A204.1 (cell line): ENCODE measurements at regions not wholly inside any gene's neighbourhood (a gene's known extent, or its start where the extent isn't known, plus 50 kb on each side); places are given as distances from the start of the nearest gene placed in this dataset.
"Not testable (repeated sequence)": the region's sequence is repeated elsewhere in the genome, so short reads cannot be mapped to it uniquely, and the experiment has no call there.

Source experiments
- FAIRE-seq: peaks from 2 replicates; lab custom pipeline; 2012; peaks lifted over from hg19 to GRCh38; lab: Jason Lieb, UNC

DNA sequence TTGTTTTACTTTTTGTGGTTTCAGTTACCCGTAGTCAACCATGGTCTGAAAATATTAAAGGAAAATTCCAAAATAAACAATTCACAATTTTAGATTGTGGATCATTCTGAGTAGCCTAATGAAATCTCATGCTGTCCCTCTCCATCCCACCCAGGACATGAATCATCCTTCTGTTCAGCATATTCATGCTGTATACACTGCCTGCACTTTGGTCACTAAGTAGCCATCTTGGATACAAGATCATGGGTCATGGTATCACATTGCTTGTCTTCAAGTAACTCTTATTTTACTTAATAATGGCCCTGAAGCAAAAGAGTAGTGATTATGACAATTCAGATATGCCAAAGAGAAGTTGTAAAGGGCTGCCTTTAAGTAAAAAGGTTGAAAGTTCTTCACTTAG is 536.5 kb upstream of the ACO1 start:
- FAIRE-seq, result no peak

DNA sequence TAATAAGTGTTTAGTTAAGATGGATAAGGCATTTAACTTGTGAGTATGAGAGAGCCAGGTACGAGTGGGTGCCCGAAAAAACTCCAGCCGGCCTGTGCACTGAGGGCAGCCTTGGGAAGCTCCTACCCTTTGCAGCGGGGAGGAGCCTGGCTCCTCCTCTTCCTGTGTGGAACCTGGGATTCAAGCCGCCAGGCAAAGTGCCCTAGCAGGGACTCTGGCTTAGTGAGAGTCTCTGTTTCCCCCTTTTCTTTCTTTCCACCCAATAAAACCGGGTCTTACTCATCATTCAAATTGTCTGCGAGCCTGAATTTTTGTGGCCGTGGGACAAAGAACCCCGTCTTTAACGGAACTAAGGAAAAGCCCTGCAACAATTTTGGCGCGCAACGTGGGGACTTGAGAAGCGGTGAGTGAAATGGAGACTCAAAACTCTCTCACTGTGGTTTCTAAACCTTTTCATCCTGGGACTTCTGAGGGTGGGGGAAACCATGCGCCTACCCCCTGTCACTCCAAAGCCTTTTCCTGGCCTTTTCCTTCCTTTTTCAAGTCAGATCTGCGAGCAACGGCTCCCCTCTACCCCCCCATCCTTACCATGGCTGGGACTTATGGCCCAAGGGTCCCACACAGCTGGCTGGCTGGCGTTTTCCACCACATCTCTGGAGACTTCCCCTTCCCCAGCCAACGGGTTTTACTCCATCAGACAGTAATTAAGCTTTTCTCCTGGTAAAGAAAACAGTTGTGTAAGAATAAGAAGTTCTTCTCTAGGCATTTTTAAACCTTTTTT is 535.7 kb upstream of the ACO1 start:
- FAIRE-seq, result no peak

DNA sequence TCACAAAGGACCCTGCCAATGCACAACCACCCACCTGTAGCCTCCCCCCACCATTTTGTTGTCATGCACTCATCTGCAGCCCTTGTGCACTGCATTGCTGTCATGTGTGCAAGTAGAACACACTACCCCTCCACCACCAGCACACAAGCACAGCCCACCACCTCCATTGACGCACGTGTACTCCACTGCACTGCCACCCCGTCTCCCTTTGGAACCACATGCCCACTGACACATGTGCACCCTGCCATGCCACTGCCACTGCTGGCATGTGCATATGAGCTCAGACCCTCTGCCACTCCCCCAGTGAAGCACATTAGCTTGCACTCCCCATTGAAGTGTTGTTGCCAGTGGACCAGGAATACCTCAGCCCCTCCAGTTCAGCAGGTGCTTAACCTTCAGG is 530.3 kb upstream of the ACO1 start:
- FAIRE-seq, result no peak

DNA sequence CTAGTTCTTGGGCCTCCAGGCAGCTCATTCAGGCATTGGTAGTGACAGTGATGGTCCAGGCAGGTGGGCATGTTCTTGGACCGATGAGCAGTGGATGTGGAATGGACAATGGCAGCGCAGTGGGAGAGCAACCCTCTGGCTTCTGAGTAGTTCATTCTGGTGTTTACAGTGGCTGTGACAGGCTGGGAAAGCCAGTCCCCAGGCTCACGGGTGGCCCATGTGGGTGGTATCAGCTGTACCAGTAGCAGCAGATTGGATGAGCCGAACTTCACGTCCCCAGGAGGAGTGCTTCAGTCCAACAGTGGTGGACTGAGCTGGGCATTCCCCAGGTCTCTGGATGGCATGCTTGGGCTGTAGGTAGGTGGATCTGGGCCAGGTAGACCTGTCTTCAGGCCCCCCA is 515.6 kb upstream of the ACO1 start:
- no peak for FAIRE-seq

DNA sequence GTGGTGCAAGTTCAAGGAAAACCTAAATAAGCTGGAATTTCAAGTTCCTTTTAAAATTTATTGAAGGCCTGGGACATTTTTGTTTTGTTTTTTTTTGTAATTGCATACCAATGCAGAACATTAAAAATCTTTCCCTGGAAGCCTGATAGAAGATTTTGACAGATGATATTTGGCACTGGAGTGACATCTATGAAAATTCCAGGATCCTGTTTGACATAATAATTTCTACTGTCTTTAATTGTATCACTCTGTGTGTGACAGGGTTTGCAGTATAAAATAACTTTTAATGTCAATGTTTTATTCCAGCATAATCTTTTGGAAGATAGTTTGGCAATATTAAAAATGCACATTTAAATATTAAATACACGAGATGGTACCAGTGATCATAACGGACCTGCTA is 514.2 kb upstream of the ACO1 start:
- no peak for FAIRE-seq

DNA sequence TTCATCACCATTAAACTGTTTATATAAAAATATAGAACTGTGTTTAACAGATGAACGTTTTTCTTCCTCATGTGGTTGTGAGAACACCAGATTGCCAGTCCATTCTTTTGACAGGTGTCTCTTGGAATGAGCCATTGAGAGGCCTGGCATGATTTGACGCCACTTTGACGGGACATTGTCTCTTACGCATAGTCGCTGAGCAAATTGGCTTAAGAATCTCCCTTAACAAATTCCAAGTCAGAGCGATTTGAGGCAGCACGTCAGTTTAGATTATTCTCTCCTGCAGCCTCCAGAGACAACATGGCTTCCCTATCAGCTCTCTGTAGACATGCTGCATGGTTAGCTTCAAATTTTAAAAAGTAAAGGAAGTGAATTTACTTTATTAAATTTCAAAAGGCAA is 510.7 kb upstream of the ACO1 start:
- no peak for FAIRE-seq

DNA sequence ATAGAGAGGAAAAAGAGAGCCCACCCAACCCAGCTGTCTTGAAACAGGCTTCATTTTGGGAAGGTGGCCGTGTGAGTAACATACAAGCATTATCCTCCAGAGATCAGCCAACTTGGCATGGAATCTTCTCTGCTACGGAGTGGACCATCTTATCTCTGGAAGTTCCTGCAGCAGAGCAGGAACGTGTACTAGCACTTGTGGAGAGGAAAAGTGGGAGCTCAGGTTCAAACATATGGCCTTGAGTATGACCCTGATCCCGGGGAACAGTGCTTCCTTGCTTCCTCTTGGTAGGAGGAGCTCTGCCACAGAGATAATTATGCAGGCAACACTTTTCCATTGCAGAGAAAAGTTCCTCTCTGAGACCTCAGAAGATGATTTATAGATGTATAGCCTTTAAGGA is 490.4 kb upstream of the ACO1 start:
- FAIRE-seq, result no peak

DNA sequence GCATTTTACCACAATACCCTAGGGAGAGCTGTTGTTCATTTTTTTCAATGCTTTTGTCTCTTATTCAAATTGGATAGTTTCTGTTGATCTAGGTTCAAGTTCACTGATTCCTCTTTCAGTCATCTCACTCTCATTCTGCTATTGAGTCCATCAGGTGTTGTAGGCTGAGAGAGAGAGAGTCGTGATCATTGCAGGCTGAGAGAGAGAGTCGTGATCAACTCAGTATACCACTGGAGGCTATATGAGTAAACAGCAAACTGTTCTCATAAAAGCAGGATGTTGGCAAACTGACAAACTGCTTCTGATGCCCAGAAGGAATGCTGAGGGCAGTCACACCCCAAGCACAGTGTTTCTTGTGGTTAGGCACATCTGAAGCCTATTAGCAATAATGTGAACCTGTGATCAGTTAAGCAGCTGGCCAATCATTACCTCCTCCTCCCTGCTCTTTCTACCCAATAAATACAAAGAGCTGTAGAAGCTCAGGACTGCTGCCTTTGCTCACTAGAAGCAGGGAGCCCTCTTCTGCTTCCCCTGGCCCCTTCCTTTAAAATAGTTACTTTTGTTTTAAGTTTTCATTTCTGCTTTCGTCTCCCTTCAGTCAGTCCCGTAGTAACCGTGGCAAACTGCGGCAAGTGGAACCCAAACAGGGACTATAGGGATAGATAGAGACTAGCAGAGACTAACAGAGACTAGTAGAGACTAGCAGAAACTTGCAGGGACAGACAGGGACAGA is 476.1 kb upstream of the ACO1 start:
- FAIRE-seq, result no peak

DNA sequence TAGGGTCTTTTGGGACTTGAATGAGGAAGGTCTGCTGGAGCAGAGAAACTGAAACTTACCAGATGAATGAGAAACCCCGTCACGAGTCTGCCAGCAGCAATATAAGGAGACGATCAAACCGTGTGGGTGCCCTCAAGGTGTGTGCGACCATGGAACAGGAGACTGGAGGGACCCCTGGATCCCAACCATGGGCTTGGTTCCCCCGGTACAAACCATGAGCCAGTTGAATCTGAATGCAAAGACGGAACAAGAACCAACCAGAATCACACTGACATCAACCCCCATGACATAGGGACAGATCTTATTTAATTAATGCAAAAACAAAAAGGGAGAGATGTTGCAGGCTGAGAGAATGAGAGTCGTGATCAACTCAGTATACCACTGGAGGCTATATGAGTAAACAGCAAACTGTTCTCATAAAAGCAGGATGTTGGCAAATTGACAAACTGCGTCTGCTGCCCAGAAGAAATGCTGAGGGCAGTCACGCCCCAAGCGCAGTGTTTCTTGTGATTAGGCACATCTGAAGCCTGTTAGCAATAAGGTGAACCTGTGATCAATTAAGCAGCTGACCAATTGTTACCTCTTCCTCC is 475.5 kb upstream of the ACO1 start:
- FAIRE-seq, result no peak

DNA sequence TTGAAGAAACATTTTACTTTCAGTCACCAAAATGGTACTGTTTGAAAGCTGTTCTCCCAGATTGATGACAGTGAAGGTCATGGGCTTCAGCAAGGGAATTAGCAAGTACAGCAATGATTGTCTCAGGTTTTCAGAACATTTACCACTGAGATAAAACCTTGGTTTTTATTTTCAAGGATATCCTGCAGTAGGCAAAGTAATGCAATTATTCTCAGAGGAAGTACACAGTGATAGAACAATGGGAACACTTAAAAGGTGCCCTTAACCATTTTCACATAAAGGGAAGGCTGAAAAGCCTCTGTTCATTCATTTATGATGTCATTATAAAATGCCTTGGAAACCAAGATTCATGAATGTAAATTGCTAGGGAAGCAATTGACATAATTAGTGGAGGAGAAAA is 471.8 kb upstream of the ACO1 start:
- FAIRE-seq, result no peak

DNA sequence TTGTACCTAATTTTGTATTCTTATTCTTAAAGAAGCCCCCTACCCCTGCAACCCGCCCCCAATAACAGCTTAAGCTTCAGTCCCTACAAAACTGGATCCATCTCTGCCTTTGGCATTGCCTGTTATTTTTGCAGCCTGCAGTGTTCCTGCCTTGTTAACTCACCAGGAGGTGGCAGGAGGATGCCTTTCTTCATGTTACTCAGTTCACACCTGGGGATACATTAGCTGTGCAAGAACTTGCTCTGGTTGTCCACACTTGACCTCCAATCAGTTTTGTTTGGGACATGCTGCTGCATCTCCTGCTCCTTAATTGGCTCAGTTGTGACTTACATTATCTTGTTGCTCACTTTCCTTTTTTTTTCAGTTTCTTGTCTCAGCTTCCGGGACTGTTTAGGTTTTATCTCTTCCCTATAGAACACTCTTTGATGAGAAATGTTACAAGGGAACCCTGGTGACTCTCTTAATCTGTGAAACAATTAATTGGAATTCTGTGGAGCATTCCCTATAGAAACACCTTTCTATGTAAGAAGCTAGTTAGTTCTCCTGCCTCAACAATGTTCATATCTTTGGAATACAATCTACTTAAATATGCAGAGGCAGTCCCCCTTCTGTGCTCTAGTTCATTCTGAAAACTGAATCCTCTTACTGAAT is 467.7 kb upstream of the ACO1 start:
- FAIRE-seq, result no peak

DNA sequence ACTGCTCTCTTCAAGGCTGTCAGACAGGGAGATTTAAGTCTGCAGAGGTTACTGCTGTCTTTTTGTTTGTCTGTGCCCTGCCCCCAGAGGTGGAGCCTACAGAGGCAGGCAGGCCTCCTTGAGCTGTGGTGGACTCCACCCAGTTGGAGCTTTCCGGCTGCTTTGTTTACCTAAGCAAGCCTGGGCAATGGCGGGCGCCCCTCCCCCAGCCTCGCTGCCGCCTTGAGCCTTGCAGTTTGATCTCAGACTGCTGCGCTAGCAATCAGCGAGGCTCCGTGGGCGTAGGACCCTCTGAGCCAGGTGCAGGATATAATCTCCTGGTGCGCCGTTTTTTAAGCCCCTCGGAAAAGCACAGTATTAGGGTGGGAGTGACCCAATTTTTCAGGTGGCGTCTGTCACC is 446.7 kb upstream of the ACO1 start:
- not testable (repeated sequence) for FAIRE-seq

DNA sequence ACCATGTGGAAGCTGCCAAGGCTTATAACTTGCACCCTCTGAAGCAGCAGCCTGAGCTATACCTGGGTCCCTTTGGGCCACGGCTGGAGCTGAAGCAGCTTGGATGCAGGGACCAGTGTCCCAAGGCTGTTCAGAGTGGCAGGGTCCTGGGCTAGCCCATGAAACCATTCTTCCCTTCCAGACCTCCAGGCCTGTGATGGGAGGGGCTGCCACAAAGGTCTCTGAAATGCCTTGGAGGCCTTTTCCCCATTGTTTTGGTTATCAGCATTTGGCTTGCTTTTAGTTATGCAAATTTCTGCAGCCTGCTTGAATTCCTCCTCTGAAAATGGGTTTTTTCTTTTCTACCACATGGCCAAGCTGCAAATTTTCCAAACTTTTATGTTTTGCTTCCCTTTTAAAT is 433.7 kb upstream of the ACO1 start:
- FAIRE-seq, result no peak

DNA sequence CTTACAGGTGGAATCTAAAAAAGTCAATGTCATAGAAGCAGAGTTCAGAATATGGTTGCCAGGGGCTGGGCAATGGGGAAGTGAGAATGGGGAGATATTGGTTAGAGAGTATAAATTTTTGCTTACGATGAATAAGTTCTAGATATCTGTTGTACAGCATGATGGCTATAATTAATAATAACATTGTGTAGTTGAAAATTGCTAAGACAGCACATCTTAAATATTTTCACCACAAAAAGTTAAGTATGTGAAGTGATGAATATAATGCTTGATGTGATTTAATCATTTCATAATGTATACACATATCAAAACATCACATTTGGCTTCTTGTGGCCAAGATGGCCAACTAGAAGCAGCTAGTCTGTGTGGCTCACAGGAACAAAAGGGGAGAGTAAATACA is 425.9 kb upstream of the ACO1 start:
- FAIRE-seq, result no peak

DNA sequence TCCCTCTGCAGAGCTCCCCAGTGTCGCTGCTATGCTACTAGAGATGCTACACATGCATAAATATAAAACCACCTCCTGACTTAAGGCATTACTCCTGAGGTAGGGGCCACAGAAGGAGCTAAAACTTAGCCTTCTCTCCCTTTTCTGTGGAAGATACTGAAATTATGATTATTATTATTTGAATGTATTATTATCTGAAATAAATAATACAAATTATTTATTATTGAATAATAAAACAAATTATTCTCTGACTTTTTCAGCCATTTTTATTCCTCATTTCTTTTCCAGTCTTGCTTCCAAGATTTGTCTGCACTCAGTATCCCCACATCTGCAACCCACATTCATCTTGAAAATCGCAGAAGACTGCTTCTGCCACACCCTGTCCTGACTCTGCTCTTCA is 414.9 kb upstream of the ACO1 start:
- no peak for FAIRE-seq

DNA sequence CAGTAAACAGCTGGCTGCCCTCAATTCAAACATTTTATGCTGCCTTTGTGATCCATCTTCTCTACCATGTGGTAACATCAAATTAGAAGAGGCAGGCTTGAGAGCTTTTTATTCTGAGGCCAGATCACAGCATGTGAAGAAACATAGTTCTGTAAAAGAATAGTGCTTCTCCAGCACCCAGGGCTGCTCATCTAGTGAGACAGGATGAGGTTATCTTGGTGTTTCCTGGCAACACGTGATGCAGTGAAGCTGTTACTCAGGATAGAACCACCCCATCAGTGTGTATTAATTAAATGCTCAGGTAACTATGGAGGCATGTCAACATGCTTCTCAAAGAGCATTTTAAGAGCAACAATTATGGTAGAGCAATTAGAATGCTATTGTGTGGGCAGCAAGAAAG is 400.5 kb upstream of the ACO1 start:
- no peak for FAIRE-seq

DNA sequence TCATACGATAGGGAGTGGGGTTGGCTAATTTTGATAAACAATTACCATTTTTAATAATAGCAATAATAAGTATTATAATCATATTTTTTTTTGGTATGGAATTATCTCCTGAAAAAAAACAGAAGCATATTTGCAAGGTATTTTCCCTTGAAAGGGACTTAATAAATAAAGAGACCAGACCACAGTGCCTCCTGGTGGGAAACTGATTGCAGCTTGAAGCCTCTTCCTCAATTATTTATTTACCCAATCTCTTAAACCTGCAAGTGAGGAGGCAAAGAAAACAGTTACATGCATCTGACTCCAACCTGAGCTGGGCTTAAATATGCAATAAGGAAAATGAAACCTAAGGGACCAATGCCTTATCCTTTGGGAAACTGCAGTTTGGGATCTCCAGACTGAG is 388.1 kb upstream of the ACO1 start:
- FAIRE-seq, result no peak

DNA sequence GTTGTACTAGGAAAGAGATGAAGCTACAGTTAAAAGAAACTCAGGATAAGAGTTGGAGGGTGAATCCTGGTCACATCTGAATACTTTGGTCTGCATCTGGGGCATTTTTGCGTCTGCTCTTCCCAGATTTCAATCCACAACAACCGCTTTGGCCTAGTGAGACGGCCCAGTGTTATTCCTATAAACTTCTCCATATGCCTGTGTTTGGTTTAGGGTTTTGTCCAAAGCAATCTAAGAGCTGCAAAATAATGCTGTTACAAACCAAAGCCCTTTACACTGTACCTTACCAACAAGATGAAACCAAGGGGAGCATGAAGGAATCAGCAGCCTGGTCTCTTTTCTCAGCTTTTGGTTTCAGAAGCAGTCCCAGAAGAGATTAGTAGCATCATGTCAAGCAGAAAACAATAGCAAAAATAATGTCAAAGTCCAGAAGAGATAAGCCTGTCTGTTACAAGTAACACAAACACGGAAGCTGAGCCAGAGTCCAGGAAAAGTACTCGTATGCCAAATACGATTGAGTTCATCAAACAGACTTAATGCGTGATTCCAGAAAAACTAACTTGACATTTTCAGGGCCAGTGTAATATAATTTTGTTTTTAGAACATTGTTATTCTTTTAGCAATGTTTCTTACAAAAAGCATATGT is 379.9 kb upstream of the ACO1 start:
- no peak for FAIRE-seq

DNA sequence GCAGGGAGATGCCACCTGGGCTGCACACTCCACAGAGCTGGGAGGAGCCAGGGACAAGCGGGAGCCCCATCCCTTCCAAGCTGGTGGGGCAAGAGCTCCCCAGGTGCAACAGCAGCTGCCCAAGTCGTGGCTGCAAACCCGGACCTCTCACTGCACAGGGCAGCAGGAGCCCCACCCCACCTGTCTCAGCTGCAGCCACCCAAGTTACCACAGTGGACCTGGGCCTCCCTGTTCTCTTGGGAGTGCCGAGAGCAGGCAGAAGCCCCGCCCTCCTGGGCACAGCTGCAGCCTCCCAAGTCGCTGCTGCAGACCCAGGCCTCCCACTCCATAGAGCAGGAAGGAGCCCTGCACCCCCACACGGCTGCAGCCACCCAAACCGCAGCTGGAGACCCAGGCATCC is 374.1 kb upstream of the ACO1 start:
- no peak for FAIRE-seq

DNA sequence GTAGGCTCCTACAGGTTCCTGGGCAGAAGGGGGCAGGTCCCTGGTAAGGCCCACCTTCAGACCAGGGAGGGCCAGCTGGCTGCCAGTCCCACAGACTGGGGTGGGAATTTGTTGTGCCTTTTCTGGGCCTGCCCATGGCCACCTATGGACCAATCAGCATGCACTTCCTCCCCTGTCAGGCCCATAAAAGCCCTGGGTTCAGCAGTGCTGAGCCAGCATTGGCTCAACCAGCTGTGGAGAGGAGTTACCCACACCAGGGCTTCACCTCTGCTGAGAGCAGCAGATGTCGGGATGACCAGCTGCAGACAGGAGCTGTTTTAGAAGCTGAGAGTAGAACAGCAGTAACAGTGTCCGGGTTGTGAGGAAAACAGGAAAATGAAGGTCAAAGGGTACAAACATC is 373.4 kb upstream of the ACO1 start:
- no peak for FAIRE-seq

DNA sequence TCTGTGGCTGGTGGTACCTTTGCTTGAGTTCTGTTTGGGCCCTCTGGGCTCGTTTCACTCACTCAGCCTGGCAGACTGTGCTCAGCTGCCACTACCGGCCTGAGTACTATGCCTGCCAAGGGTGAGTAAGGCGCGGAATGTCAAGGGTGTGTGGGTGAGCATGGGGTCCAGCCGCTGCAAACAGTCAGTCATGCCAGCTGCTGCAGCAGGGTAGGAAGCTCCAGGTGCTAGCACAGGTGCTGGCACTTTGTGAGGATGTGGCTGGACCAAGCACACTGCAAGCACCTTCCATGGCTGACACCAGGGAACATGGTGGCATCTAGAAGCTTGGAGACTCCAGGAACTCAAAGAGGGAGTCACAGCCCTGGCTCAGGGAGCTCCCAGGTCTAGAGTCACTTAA is 368.6 kb upstream of the ACO1 start:
- FAIRE-seq, result no peak

DNA sequence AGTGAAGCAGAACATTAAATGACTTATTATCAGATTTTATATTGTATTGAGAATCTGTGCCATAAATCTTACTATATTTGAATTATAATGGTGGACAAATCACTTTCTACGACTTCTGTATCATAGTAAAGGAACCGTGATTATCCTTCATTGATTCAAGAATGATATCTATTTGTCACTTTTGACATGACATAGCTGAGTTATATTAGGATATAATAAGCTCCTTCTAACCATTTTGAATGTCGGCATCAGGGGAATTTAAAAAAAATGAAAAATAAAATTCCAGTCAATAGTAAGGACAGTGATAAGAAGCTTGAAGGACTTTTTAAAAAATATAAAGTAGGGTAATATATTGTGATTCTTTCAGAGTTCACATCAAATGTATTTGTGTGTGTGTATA is 338.9 kb upstream of the ACO1 start:
- FAIRE-seq, result no peak

DNA sequence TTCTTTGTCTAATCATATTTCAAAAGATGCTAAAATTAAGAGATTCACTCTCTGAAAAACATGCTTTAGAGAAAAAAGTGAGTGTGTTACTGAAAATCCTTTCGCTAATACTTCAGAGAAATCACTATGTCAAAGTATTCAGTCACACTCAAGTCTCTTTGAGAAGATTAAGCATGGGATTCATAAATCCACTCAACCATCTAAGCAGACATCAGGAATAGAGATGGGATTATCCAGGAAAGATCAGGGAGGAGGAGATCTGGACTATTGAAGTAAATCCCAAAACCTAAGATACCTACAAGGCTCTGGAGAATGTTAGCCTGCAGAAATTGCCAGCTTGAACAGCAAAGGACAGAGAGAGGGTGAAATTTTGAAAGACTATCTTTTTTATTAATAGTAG is 317.2 kb upstream of the ACO1 start:
- FAIRE-seq, result no peak
